ENCODE measurements at regions not wholly inside any gene's neighbourhood (a gene's known extent, or its start where the extent isn't known, plus 50 kb on each side); places are given as distances from the start of the nearest gene placed in this dataset.

DNA sequence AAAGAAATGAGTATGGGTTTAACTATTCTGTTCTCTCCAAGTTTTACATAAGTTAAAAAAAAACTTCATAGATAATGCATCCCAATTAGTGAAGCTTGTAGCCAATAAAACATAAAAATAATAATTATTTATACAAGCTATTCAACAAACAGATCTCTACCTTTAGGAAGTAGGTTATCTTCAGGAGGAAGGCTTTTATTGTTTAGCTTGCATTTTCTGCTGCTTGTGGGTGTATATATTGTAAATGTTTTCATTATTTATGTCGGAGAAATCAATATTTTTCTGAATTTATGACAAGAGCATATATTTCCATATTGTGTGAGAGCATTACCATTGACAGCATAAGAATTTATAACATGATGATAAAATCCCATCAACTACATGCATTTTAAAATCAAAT lies 208.3 kb downstream of the TRAM1L1 start:
- no peaks in the 10 kb centered on the region for H3K9me3 ChIP-seq (ENCODE audit: control insufficient read depth, insufficient read depth, low read length)
- H3K9ac ChIP-seq (ENCODE audit: low read depth, low read length) = no peak overlapping the region
- ChIA-PET CTCF (no interaction called here), POLR2A (ENCODE audit: unreplicated experiment) (no interaction called here)
- H4K20me1 ChIP-seq (ENCODE audit: insufficient read depth, low read length) = no peaks in the 10 kb centered on the region
- TF ChIP-seq RCOR1 (IDR thresholded peaks at IDR 0.05; ENCODE audit: insufficient replicate concordance, low read length) (no peak), MAFK (IDR thresholded peaks at IDR 0.05; ENCODE audit: low read depth, low read length) (peak; percentile 29; the same call in 1 of the 2 replicates)
- H4K8ac ChIP-seq (ENCODE audit: low read depth in 2 of 2, low read length in 2 of 2) = no peak overlapping the region
- BruUV-seq (replicated peaks) = no TSS peak
- dilution Hi-C loops (cut with HindIII; ENCODE audit: low sequenced_read_pairs, unreplicated experiment) (no loop called here), in situ Hi-C loops (cut with MboI; ENCODE audit: low sequenced_read_pairs) (no loop called here), intact Hi-C loops (cut with micrococcal nuclease) (no loop called here)
- no peak overlapping the region for H2AK9ac ChIP-seq (replicated peaks; ENCODE audit: low read depth, low read length, poor library complexity)
- no peak overlapping the region for H3K18ac ChIP-seq (ENCODE audit: low read depth, low read length)
- no peak overlapping the region for H2AK5ac ChIP-seq (ENCODE audit: low read depth, low read length)
- H3K4me2 ChIP-seq (ENCODE audit: low read depth, low read length) = no peak overlapping the region
- no peak overlapping the region for H3K27ac ChIP-seq (ENCODE audit: insufficient read depth, low read length)
- H2BK20ac ChIP-seq (ENCODE audit: low read depth, low read length) = no peak overlapping the region
- H3K36me3 ChIP-seq (ENCODE audit: control insufficient read depth, insufficient read depth, low read length) = no peaks in the 10 kb centered on the region
- DNase-seq (no peak), ATAC-seq (ENCODE audit: low read depth) (no peak)
- no peak overlapping the region for H2BK120ac ChIP-seq (ENCODE audit: low read depth, low read length)
- no peaks in the 10 kb centered on the region for H3K27me3 ChIP-seq (ENCODE audit: control insufficient read depth, insufficient read depth, low read length)
- H3K4me1 ChIP-seq (ENCODE audit: control insufficient read depth, insufficient read depth, low read length) = no peaks in the 10 kb centered on the region
- no peak overlapping the region for H3K23ac ChIP-seq (ENCODE audit: low read depth, low read length)
- no peak overlapping the region for H2BK15ac ChIP-seq (ENCODE audit: low read depth, low read length)
- H3K9me1 ChIP-seq (ENCODE audit: insufficient read depth, low read length) = no peaks in the 10 kb centered on the region
- no peak overlapping the region for H4K5ac ChIP-seq (ENCODE audit: low read depth, low read length)
- no peak overlapping the region for H3K4ac ChIP-seq (ENCODE audit: low read depth, low read length)
- H2BK5ac ChIP-seq (ENCODE audit: low read depth, low read length, poor library complexity, severe bottlenecking) = no peak overlapping the region
- no peaks in the 10 kb centered on the region for H3K79me1 ChIP-seq (ENCODE audit: low read depth in 1 of 2, low read length in 2 of 2)
- WGBS, 2 experiments (ENCODE audit: extremely low coverage in 2 of 2, insufficient read length in 1 of 2) = no CpG with 5 or more reads among the region's 1 CpG
- no peak overlapping the region for H3K14ac ChIP-seq (replicated peaks; ENCODE audit: low read depth, low read length)
- no peak overlapping the region for H4K91ac ChIP-seq (ENCODE audit: insufficient read depth, low read depth, low read length)
- H3K56ac ChIP-seq (ENCODE audit: extremely low read depth, insufficient read depth, low read length) = no peak overlapping the region
- H3K4me3 ChIP-seq (ENCODE audit: insufficient read depth, low read depth, low read length) = no peak overlapping the region
- no peak overlapping the region for H2AFZ ChIP-seq (replicated peaks; ENCODE audit: low read length, poor library complexity)

Data from IMR-90 (cell line).